Fibroblast of villous mesenchyme (primary cell): ENCODE measurements at regions not wholly inside any gene's neighbourhood (a gene's known extent, or its start where the extent isn't known, plus 50 kb on each side); places are given as distances from the start of the nearest gene placed in this dataset.
"Not testable (repeated sequence)": the region's sequence is repeated elsewhere in the genome, so short reads cannot be mapped to it uniquely, and the experiment has no call there.

Experiments used
- DNase-seq: peaks from one replicate; pipeline ENCODE4 v3.0.0-alpha.2; 2010; ENCODE audit warnings: low read depth
- H3K4me3 ChIP-seq: 2 replicates; pipeline ENCODE4 v1.5.1; 2011; ENCODE audit warnings: low read depth, mild to moderate bottlenecking, low read length
- CTCF ChIP-seq: IDR thresholded peaks from 2 replicates; pipeline ENCODE4 v1.5.1; 2012; ENCODE audit warnings: low read depth, mild to moderate bottlenecking, low read length; ENCODE audit not compliant: insufficient read depth

GRCh38 chr9:118670011-118670953 lies 699.0 kb downstream of the BRINP1 start:
- DNase-seq = no peak
- no peak for TF ChIP-seq CTCF
- no peak overlapping the region for H3K4me3 ChIP-seq

GRCh38 chr9:118674942-118675341 lies 694.3 kb downstream of the BRINP1 start:
- no peak for TF ChIP-seq CTCF
- no peak for DNase-seq
- H3K4me3 ChIP-seq = no peak overlapping the region

GRCh38 chr9:118677936-118678653 lies 691.1 kb downstream of the BRINP1 start:
- DNase-seq = not testable (repeated sequence)

GRCh38 chr9:118686959-118687358 lies 682.3 kb downstream of the BRINP1 start:
- no peak for TF ChIP-seq CTCF
- DNase-seq = no peak
- no peak overlapping the region for H3K4me3 ChIP-seq

More at GRCh38 chr9:118677936-118678653, 691.1 kb downstream of the BRINP1 start:
- not testable (repeated sequence) for H3K4me3 ChIP-seq

- no peak overlapping the region for H3K4me3 ChIP-seq
- no peak for DNase-seq
- no peak for TF ChIP-seq CTCF
These were observed 680.0 kb downstream of the BRINP1 start for GRCh38 chr9:118689280-118689679.

- no peak overlapping the region for H3K4me3 ChIP-seq
- no peak for TF ChIP-seq CTCF
- no peak for DNase-seq
These were observed 676.6 kb downstream of the BRINP1 start for GRCh38 chr9:118692613-118693012.

- DNase-seq = no peak
- no peak for TF ChIP-seq CTCF
- no peak overlapping the region for H3K4me3 ChIP-seq
These were observed 675.6 kb downstream of the BRINP1 start for GRCh38 chr9:118693645-118694044.

GRCh38 chr9:118695249-118695648 lies 674.0 kb downstream of the BRINP1 start:
- H3K4me3 ChIP-seq, DNase-seq: not testable (repeated sequence)
